ENCODE measurements at regions not wholly inside any gene's neighbourhood (a gene's known extent, or its start where the extent isn't known, plus 50 kb on each side); places are given as distances from the start of the nearest gene placed in this dataset.

GRCh38 chr14:50051706-50052105, 64.7 kb downstream of the VCPKMT start:
- Histone ChIP-seq H3K4me1 (replicated peaks in 1 of 4; ENCODE audit: control insufficient read depth in 3 of 4, insufficient read depth in 4 of 4, low read length in 3 of 4) (peaks cover 0 to 4% (median 0%) of the 10 kb centered on the region in 4 experiments; a peak in 2 of 7 replicates), H3K23ac (ENCODE audit: insufficient read length) (no peak overlapping the region), H2BK20ac (ENCODE audit: low read length) (no peak overlapping the region), H3K79me2 (ENCODE audit: control insufficient read depth in 1 of 2, insufficient read depth in 2 of 2, low read length in 2 of 2) (no peaks in the 10 kb centered on the region), H4K5ac (ENCODE audit: insufficient read length, low read depth, low read length) (no peak overlapping the region), H3K27ac (ENCODE audit: low read depth, low read length) (no peak overlapping the region), H3K56ac (replicated peaks; ENCODE audit: insufficient read length, low read depth, low read length) (no peak overlapping the region), H3K9ac (replicated peaks in 1 of 4; ENCODE audit: extremely low read depth in 1 of 4, low read depth in 3 of 4, low read length in 3 of 4) (no peak overlapping the region), H2BK120ac (replicated peaks; ENCODE audit: low read depth, low read length) (no peak overlapping the region), H3K36me3 (ENCODE audit: control insufficient read depth in 2 of 4, insufficient read depth in 4 of 4, low read length in 3 of 4) (no peaks in the 10 kb centered on the region), H3K4me3 (ENCODE audit: extremely low read depth in 1 of 4, insufficient read depth in 2 of 4, low read depth in 3 of 4, low read length in 4 of 4) (no peak overlapping the region), H3K18ac (ENCODE audit: extremely low read depth, low read length) (no peak overlapping the region), H3K27me3 (replicated peaks in 1 of 4; ENCODE audit: control insufficient read depth in 3 of 4, extremely low read depth in 1 of 4, insufficient read depth in 3 of 4, low read length in 3 of 4) (no peaks in the 10 kb centered on the region), H2AFZ (ENCODE audit: low read length) (no peak overlapping the region), H3K9me3 (ENCODE audit: insufficient read depth in 2 of 2, low read depth in 1 of 2, low read length in 1 of 2) (no peaks in the 10 kb centered on the region; a peak in 1 of 4 replicates), H3K23me2 (ENCODE audit: low read depth, low read length) (no peaks in the 10 kb centered on the region), H3K4me2 (ENCODE audit: insufficient read depth in 1 of 2, low read depth in 2 of 2, low read length in 2 of 2) (no peak overlapping the region), H4K8ac (ENCODE audit: extremely low read depth, insufficient read depth, low read length) (no peak overlapping the region), H4K91ac (replicated peaks; ENCODE audit: insufficient read length, low read length) (no peak overlapping the region), H2BK15ac (ENCODE audit: low read length) (no peak overlapping the region), H3K79me1 (ENCODE audit: low read depth, low read length) (no peaks in the 10 kb centered on the region), H2AK5ac (ENCODE audit: low read depth, low read length) (no peak overlapping the region; the same call in 1 of the 2 replicates), H2BK12ac (ENCODE audit: low read depth, low read length) (no peak overlapping the region), H3K14ac (ENCODE audit: insufficient read length) (no peak overlapping the region), H4K20me1 (replicated peaks in 1 of 2; ENCODE audit: control insufficient read depth in 1 of 2, insufficient read depth in 2 of 2, low read length in 2 of 2) (no peaks in the 10 kb centered on the region), H3K4ac (replicated peaks; ENCODE audit: insufficient read length, low read depth, low read length) (no peak overlapping the region), H2BK5ac (ENCODE audit: low read depth, low read length) (no peak overlapping the region)
- TF ChIP-seq RBBP5 (IDR thresholded peaks at IDR 0.05; ENCODE audit: borderline replicate concordance, low read depth, low read length), result no peak
- TF ChIP-seq RXRA (IDR thresholded peaks at IDR 0.05; ENCODE audit: insufficient read depth, low read depth, low read length), result no peak
- no peak for TF ChIP-seq CHD2 (IDR thresholded peaks at IDR 0.05; ENCODE audit: low read length)
- no peak for TF ChIP-seq SRF (IDR thresholded peaks at IDR 0.05; ENCODE audit: low read depth, low read length)
- no peak for TF ChIP-seq KDM5A (IDR thresholded peaks at IDR 0.05; ENCODE audit: low read length)
- no peak for TF ChIP-seq E2F6 (IDR thresholded peaks at IDR 0.05)
- no peak for TF ChIP-seq POLR2AphosphoS5 (IDR thresholded peaks at IDR 0.05; ENCODE audit: low read depth, low read length)
- TF ChIP-seq RNF2 (IDR thresholded peaks at IDR 0.05; ENCODE audit: borderline replicate concordance, low read depth, low read length, missing control alignments, poor library complexity, severe bottlenecking), result no peak
- no peak for TF ChIP-seq TAF1 (IDR thresholded peaks at IDR 0.05; ENCODE audit: low read depth, low read length)
- DNase-seq (ENCODE audit: low read depth in 1 of 2, low spot score in 2 of 2), result no peak
- WGBS, 2 experiments (ENCODE audit: extremely low coverage in 1 of 2, insufficient coverage in 1 of 2, insufficient read length in 1 of 2, insufficient replicate concordance in 2 of 2, low coverage in 1 of 2, low lambda C conversion rate in 2 of 2, missing lambda C conversion rate in 1 of 2), result 73% methylated on average over 3 of the region's 5 CpGs; no CpG with 5 or more reads in 1 of the 2 experiments
- ChIA-PET POLR2A (ENCODE audit: partially characterized antibody) (no interaction called here), CTCF (ENCODE audit: partially characterized antibody) (no interaction called here)
- FAIRE-seq, result no peak

Measured in H1 (cell line).